CD4-positive, alpha-beta T cell treated with Interleukin-15 for 4 hours (primary cell): ENCODE measurements at regions not wholly inside any gene's neighbourhood (a gene's known extent, or its start where the extent isn't known, plus 50 kb on each side); places are given as distances from the start of the nearest gene placed in this dataset.
"Not testable (repeated sequence)": the region's sequence is repeated elsewhere in the genome, so short reads cannot be mapped to it uniquely, and the experiment has no call there.

ENCODE experiments used
- DNase-seq: peaks from one replicate; pipeline ENCODE4 v3.0.0-alpha.2; 2020; ENCODE audit warnings: low spot score

DNA sequence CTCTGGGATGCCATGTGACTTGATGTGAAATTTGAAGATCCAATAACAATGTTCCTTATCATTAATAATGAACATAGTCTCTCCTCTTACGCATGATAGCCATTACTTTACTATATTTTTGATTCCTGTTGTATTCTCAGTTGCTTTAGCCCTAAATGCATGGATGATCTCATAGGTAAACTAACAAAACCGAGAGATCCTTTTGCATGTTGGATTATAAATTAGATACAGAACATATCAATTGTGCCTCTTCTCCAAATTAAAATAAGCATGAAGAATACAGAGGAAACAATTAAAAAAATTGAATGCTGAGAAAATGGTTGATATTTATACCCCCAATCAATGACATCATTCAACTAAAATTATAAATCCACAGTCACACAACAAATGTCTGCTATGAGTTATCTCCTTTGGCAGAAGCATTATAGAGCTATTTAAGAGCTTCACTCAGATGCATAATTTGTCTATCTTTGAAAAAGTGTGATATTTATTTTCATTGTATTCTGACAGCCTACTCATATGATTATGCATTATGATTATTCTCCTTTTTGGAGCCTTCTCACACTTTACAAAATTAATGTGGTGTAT, 386.4 kb upstream of the STXBP6 start:
- no peak for DNase-seq

DNA sequence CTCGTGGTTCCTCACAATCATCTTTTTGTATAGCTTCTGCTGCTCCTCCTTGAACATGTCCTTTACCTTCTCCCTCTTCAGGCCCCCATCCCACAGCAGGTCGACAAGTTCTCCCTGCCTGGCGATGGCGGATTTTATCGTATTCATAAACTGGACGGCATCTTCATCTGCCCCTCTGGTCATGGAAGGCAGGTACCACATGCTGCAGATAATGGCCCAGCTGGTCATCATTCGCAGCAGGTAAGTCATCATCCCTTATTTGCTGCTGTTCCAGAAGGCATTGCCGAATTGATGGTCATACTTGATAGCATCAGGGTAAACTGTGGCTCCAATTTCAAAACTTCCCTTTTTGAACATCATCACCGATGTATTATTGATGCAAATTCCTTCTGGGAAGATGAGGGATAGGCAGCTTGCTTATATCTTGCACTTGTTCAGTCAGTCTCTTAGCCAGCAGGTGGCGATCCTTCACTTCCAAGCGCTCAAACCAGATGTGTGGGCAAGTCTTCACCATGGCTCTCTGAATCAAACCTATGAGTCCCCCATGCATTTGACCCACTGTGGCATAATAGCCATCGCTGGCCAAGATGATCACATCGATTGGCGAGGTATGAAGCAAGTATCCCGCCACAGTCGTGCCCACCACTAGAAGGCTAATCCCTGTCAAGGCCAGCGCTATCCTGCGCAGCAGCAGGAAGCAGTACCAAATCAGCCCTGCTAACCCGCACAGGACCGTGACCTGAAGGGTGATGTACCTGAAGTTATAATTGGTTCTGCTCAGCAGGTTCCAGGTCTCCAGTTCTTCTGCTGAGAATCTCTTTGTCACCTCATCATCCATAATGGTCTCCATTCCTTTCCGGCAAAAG, 381.5 kb upstream of the STXBP6 start:
- no peak for DNase-seq

DNA sequence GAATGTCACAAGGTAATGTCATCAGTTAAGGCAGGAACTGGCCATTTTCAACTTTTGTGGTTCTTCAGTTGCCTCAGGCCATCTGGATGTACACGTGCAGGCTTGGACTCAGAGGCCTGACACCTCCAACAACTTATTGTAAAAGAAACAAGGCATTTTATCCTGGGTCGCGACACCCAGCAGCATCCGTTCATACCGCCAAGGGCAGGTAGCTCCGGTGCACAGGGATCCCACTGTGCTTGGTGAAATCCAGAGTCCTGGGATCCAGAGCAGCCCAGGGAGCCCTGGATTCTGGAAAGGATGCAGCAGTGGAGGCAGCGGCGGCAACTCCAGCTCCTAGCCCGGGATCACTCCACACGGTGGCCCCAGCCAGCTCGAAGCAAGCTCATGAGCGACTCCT, 380.9 kb upstream of the STXBP6 start:
- DNase-seq: no peak

DNA sequence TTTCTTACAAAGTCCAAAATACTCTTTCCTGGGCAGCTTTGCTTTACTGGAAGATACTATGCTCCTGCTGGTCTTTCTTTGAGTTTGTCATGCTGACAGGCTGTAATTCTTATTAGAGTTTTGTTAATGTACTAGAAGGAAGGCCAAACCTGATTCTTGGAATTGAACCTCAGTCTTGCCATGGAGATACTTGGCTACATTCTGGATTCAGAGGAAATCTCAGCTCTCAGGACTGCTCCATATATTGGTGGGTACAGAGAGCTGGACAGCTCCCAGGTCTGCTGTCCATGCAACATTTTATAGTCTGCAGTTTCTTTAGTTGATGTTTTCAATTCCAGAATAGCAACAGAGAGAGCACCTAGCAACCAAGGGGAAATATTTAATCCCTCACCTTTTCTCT, 363.1 kb upstream of the STXBP6 start:
- no peak for DNase-seq

DNA sequence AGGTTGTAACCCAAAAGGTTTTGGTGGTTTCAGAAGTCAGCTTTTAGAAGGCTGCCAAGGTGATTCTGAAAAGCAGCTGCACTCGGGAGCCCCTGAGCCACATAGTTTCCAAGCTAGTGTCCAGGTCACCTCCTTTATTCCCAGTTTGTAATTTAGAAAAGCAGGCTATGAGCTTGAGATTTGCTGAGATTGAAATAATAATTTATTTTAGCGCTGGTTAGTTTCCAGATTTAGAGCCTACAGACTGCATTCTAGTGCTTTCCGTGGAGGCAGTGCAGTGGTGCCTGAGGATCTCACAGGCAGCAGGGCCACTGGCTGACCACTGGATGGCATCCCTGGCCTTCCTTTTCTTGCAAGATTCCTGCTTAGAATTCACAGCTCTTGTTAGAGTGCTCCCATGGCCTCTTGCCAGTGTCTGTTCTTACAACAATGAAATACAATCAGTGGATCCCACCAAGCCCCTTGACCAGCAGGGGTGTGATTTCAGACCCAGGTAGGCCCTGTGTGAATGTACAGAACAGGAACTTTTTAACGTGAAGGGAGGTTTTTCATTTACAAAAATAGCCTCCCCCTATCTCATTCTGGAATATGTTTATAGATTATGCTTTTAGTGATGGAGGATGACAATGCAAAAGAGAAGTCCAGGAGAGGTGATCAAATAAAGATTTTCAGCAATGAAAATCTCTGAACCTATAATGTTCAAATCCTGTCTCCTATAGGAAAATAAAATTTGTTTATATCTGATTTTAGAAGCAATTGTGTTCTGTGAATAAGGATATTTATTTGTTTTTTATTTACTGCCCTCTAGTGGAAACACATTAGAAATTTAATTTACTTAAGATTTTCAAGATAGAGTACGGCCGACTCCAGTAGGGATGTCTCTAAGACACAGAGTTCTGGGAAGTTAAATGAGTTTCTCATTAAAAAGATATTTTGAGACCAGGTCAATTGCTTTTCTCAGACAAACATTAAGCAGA, 362.1 kb upstream of the STXBP6 start:
- DNase-seq: no peak

DNA sequence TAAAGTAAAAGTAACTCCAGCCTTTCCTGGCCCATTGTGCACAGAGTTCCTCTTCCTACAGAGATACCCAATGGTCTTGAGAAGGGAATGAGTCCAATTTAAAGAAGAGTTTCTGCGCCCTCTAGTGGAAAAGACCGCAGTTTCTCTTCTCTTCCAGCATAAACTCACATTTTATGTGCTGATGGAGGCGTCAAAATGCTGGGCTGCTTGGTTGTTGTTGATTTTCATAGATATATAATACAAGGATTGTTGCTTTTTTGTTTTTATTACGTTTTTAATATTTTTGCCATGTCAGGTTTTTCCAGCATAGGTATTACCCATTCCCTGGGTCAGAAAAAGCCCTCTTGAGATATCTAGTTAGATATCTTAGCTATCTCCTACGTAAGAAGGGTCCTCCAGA, 356.9 kb upstream of the STXBP6 start:
- DNase-seq: no peak

DNA sequence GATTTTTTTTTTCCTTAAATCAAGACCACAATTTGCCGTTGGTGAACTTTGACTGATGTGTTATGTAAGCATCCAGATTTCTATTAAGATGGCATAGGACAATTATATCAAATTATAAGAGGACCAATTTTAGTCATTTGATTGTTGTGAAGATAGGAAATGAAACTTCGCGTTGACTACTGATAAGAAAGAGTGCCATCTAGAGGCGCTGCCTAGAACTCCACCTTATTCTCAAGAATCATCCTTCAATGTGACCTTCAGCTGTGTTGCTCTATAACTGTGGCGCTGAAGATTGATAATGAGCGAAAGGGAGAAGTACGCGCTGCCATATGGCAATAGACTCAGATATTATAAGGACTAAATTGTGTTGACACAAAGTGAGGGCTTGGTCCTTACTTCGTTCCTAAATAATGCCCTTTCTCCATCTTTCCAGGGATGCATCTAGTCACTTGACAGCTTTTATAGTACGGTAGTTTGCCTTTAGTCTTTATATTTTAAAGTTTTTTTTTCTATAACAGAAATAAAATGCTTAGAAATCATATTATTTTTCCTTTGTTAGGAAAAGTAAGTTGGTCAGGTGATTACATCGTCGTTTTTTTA, 350.8 kb upstream of the STXBP6 start:
- peak; percentile 40 for DNase-seq

DNA sequence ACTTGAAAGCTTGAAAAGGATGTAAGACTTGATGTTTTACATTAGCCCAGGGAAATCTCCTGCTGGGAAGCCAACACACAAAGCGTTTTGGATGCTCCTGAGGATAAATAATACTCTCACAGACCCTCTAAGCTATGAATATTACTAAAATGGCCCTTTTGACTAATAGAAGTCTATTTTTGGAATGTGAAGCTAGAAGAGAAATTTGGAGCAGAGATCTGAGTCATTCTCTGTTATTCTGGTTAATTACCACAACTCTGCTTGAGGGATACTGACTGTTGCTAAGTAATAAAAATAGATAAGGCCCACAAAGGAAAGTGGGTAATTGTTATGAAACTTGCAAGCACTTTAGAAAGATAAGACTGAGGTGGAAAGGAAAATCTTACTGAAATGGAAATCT, 346.2 kb upstream of the STXBP6 start:
- DNase-seq: no peak

DNA sequence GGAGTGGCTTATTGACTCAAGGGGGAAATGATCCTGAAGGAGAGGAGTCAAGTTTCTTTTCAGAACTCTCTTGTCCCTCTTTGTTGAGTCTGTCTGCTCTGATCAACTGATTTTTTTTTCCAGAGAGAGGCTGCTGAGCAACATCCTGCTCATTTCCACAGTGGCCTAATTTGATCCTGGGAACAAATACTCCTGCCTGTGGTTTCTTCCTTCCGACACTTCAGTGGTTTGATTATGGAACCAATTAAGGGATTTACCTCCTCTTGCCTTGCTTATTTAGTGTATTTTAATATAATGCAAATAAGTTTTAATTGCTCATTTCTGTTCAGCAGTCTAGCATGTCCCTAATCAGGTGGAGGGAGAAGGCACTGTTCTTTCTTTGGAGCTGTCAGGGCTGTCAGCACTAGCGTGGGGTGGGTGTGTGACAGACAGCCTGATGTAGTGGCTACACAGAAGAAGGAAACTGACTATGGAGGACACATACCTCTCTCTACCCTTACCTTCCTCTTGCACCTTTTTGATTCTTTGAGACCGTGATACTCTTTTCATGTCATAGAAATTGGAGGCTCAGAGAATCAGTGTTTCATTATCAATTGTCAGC, 344.9 kb upstream of the STXBP6 start:
- DNase-seq: no peak

DNA sequence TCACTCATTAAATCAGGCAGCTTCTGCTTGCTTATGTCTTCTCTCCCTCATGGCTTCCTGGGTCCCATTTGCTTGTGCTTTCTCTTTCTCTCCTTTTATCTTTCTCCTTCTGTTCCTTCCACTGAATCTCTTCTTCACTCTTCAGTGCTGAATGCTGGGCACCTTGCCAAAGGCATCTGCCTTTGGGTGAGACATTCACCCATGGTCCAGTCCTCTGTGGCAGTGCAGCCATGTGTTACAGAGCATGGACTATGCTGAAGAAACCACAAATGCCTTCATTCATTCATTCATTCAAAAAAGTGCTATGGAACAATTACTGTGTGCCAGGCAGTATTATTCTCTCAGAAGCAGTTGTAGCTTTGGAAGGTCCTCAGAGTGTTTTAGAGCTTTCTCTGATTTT, 344.4 kb upstream of the STXBP6 start:
- no peak for DNase-seq

DNA sequence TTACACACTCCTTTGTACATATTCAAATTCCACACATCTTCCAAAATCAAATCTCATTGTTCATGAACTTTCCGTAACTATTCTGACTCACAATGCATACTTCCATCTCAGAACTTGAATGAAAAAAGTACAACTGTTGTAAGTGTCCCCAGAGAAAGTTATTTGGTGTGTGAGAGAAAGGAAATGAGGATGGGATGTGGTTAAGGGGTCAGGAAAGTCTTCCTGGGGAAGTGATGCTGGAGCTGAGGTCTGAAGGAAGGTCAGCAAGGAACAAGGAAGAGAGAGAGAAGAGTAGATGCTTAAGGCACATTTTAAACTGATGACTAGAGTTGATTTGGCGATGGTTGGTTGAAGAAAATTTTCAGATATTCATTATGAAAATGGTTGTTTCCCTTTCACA, 340.0 kb upstream of the STXBP6 start:
- no peak for DNase-seq

DNA sequence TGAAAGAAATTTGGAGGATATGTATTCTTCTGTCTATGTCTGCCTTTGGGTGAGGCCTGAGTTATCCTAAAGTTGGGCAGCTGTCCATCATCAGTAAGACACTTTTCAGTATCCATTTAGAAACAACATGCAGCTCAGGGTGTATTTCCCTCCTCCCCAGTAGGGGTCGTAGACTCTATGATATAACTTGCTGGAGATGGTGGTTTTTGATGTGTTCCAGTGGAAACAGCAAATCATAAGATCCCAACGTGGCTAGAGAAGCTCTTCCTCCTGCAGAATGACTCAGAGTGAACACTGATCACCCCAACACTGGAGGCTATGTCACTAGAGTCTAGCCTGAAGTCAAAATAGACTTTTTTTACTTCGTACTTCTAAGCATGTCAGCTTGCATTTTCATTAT, 331.6 kb upstream of the STXBP6 start:
- no peak for DNase-seq

DNA sequence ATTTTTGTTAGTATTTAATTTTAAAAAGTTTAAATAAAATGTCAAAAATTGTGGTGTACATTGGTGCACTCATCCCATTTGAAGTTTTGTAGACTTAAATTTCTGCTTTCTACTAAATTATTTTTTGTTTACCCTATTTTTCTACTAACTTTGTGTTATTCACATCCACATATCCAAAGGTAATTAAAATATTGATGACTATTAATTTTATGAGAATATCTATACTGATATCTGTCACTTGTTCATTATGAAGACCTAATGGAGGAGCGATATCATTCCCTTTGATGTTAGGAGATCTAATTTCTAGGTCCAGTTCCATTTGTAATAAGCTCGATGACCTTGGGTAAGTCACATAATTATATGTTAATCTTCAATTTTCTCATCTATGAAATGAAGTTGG, 325.7 kb upstream of the STXBP6 start:
- DNase-seq: no peak

DNA sequence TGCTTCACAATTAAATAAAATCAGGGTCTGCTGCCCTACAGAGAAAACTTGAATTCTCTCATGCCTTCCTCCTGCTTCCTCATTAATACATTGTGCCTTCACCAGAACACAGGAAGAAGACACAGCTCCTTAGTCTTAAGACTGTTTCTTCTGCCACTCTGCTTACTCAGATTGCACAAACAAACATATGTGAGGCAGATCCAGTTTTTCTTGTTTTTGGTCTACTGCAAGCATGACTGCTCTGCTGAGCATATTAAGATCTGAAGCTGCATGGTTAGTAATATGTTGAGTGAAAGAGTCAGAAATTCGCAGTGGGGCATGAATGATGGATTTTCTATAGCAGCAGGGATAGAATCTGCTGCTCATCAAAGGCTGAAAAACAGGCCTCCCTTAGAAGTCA, 321.1 kb upstream of the STXBP6 start:
- DNase-seq: no peak

DNA sequence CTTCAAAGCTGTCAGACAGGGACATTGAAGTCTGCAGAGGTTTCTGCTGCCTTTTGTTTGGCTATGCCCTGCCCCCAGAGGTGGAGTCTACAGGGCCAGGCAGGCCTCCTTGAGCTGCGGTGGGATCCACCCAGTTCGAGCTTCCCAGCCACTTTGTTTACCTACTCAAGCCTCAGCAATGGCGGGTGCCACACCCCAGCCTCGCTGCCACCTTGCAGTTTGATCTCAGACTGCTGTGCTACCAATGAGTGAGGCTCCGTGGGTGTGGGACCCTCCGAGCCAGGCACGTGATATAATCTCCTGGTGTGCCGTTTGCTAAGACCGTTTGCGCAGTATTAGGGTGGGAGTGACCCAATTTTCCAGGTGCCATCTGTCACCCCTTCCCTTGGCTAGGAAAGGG, 320.1 kb upstream of the STXBP6 start:
- not testable (repeated sequence) for DNase-seq

DNA sequence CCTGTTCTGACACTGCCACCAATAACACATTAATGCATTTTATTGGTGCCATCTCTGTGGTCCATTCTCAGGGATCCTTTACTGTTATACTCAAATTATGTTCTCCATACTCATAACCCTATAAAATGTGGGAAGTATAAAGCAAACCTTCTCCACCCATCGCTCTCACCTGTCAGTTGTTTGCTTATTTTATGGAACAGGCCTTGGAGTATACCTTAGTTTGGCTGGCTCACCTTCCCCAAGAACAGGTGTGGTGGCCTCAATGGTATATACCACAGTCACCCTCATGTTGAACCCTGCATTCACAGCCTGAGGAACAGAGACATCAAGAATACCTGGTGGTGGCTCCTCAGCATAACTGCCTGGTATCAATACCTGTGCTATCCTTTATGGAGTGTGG, 308.4 kb upstream of the STXBP6 start:
- no peak for DNase-seq

DNA sequence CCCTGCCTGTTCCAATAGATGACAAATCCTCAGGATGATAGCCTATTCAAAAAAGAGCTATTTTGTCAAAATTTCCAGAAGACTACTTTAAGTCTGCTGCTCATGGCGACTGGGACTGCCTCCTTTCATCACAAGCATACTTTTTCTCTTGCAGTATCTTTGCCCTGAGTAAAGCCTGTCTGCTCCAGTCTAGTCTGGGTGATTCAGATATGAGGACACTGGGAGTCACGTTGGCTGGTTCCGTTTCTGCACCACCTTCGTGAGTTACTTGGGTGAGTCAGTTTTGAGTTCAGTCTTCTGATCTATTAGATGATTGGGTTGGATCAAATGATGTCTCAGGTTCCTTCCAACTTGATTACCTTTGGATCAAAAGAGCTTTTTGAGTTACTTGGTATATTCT, 301.3 kb upstream of the STXBP6 start:
- no peak for DNase-seq

DNA sequence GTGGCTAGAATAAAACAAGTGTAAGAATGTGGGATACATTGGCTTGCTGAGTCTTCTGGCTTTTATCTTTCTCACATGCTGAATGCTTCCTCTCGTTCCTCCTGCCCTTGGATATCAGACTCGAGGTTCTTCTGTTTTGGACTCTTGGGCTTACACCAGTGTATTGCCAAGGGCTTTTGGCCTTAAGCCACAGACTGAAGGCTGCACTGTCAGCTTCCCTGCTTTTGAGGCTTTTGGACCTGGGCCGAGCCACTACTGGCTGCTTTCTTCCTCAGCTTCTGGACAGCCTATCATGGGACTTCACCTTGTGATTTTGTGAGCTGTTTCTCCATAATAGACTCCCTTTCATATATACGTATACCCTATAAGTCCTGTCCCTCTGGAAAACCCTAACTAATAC, 300.9 kb upstream of the STXBP6 start:
- no peak for DNase-seq

DNA sequence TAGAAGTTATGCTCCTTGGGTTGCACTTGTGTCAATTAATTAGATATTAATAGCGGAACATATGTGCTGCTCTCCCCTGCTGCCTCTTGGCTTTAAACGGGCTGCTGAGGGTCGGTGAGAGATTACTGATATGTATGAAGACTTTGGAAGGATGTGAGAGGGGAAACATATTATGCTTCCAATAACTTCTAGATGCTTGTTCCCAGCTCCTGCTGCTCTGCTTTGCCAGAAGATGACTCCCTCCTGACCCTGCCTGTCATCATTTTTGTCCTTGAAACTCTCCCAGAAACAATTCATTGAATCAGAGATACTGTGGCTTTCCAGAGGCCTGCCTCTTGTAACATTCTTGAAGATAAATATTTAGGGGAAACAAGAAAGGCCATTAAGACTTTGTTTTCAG, 300.1 kb upstream of the STXBP6 start:
- no peak for DNase-seq

DNA sequence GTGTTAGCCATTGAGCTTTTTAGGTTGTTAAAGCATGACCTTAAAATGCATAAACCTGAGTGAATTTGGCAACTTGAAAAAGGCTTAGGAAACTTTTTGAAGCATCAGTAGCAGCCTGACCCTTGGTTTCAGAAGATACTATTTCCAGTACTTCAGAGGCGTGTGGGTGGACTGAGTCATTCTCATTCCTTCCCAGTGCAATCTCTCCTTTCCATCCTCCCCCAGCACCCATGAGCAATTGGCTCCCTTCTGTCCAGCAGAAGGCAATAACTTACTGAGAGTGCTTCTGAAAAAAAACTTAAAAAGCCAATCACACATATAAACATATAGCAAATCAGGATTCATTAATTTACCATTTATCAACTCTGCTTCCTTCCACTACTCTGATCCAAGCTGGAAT, 299.3 kb upstream of the STXBP6 start:
- DNase-seq: no peak

DNA sequence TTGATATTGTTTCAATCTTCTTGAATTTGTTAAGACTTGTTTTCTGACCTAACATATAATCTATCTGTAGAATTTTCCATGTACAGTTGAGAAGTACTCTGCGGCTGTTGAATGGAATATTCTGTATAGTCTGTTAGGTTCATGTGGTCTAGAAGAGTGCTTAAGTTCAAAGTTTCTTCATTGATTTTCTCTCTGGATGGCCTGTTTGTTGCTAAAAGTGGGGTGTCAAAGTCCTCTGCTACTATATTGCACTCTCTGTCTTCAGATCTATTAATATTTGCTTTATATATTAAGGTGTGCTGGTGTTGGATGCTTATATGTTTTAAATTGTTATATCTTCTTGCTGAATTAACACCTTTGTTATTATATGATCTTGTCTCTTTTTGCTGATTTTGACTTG, 290.9 kb upstream of the STXBP6 start:
- no peak for DNase-seq

DNA sequence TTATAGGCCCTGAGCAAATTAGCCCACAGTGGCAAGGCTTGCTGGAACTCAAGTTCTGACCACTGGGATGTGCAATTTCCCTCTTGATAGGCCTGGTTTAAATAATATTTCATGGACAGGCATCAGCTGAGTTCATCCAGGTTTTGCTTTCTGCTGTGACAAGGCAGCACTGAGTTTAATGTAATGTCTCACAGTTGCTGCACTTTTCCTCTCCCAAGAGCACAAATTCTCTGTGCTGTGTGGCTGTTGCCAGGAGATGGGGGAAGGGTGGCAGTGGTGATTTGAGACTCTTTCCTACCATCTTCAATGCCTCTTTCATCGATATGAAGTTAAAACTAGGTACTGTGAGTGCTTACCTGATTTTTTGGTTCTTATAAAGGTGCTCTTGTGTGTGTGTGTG, 272.8 kb upstream of the STXBP6 start:
- no peak for DNase-seq
